ENCODE measurements at regions not wholly inside any gene's neighbourhood (a gene's known extent, or its start where the extent isn't known, plus 50 kb on each side); places are given as distances from the start of the nearest gene placed in this dataset.
A peak's percentile ranks its signal among the peaks of the same experiment; 100 is the strongest.

GRCh38 chr7:155914341-155914740 lies 102.1 kb upstream of the SHH start:
- H3K27me3 ChIP-seq (ENCODE audit: control insufficient read depth in 1 of 2, insufficient read depth in 2 of 2, low read length in 2 of 2): peaks cover 1 to 54% of the 10 kb centered on the region in 2 experiments; a peak in 3 of 5 replicates
- ChIA-PET CTCF (ENCODE audit: low intra/inter-chr PET ratio, low total read pairs) (no interaction called here), POLR2A (no interaction called here)
- H3K9me3 ChIP-seq (ENCODE audit: low read length): no peaks in the 10 kb centered on the region
- ATAC-seq: no peak
- no TSS peak for BruUV-seq (replicated peaks)
- H2AFZ ChIP-seq (ENCODE audit: low read length): no peak overlapping the region
- in situ Hi-C loops (cut with HindIII; ENCODE audit: extremely low pct_ligation_motif_present, low pct_unique_long_range_greater_than_20kb): no loop called here
- H3K4me2 ChIP-seq (ENCODE audit: low read depth, low read length): no peak overlapping the region
- 15% methylated on average over 7 of the region's 10 CpGs for WGBS (ENCODE audit: low lambda C conversion rate)
- no peak overlapping the region for H3K27ac ChIP-seq (ENCODE audit: extremely low read length, insufficient read depth, low read length)
- H3K4me1 ChIP-seq (ENCODE audit: insufficient read depth, low read length): peaks cover 12% of the 10 kb centered on the region
- TF ChIP-seq MNT (IDR thresholded peaks at IDR 0.05) (0 out of 2 replicates have a peak, but pooled peaks have one; percentile 16), ISX (CRISPR knock-in tag; conservative IDR thresholded peaks at IDR 0.05) (no peak)
- no peak for FAIRE-seq
- intact Hi-C loops (cut with micrococcal nuclease; ENCODE audit: unreplicated experiment): loop anchor here (10.0 kb wide), 1 partner anchor 60 kb away; no protein-coding TSS in a partner anchor
- H3K9ac ChIP-seq (ENCODE audit: insufficient read depth, low read depth, low read length): no peak overlapping the region
- no peaks in the 10 kb centered on the region for H4K20me1 ChIP-seq (ENCODE audit: insufficient read depth, low read length)
- no peaks in the 10 kb centered on the region for H3K79me2 ChIP-seq (ENCODE audit: insufficient read depth, low read length)
- no peak overlapping the region for H3K4me3 ChIP-seq (replicated peaks in 1 of 3; ENCODE audit: insufficient read depth in 1 of 3, low read depth in 2 of 3, low read length in 3 of 3)
- no peaks in the 10 kb centered on the region for H3K36me3 ChIP-seq (replicated peaks in 1 of 2; ENCODE audit: control insufficient read depth in 1 of 2, insufficient read depth in 2 of 2, low read length in 2 of 2)
- no peak for DNase-seq (ENCODE audit: low spot score)

GRCh38 chr7:155913719-155914118 lies 101.5 kb upstream of the SHH start:
- TF ChIP-seq ZNF564 (CRISPR knock-in tag; IDR thresholded peaks at IDR 0.05) (no peak), ZSCAN9 (CRISPR knock-in tag; IDR thresholded peaks at IDR 0.05; ENCODE audit: borderline replicate concordance) (no peak), EHMT2 (IDR thresholded peaks at IDR 0.05; ENCODE audit: borderline replicate concordance, low read depth, low read length) (no peak), ZNF580 (CRISPR knock-in tag; IDR thresholded peaks at IDR 0.05; ENCODE audit: borderline replicate concordance, low read depth) (no peak), HOXD1 (CRISPR knock-in tag; IDR thresholded peaks at IDR 0.05) (no peak), CCAR2 (optimal IDR thresholded peaks at IDR 0.05; ENCODE audit: low read depth, low read length) (no peak)
- no peak for ATAC-seq
- no peaks in the 10 kb centered on the region for H3K9me3 ChIP-seq (ENCODE audit: low read length)
- intact Hi-C loops (cut with micrococcal nuclease; ENCODE audit: unreplicated experiment) (loop anchor here (10.0 kb wide), 1 partner anchor 61 kb away; no protein-coding TSS in a partner anchor), in situ Hi-C loops (cut with HindIII; ENCODE audit: extremely low pct_ligation_motif_present, low pct_unique_long_range_greater_than_20kb) (no loop called here)
- H4K20me1 ChIP-seq (ENCODE audit: insufficient read depth, low read length): no peaks in the 10 kb centered on the region
- no peak for DNase-seq (ENCODE audit: low spot score)
- FAIRE-seq: no peak
- ChIA-PET POLR2A (no interaction called here), CTCF (ENCODE audit: low intra/inter-chr PET ratio, low total read pairs) (no interaction called here)
- H3K27me3 ChIP-seq (ENCODE audit: control insufficient read depth in 1 of 2, insufficient read depth in 2 of 2, low read length in 2 of 2): peaks cover 1 to 57% of the 10 kb centered on the region in 2 experiments; a peak in 3 of 5 replicates
- BruUV-seq (replicated peaks): no TSS peak
- no peak overlapping the region for H3K4me3 ChIP-seq (replicated peaks in 1 of 3; ENCODE audit: insufficient read depth in 1 of 3, low read depth in 2 of 3, low read length in 3 of 3)
- H2AFZ ChIP-seq (ENCODE audit: low read length): no peak overlapping the region
- H3K79me2 ChIP-seq (ENCODE audit: insufficient read depth, low read length): no peaks in the 10 kb centered on the region
- 0% methylated on average over 2 of the region's 11 CpGs for WGBS (ENCODE audit: low lambda C conversion rate)
- H3K27ac ChIP-seq (ENCODE audit: extremely low read length, insufficient read depth, low read length): no peak overlapping the region
- H3K4me2 ChIP-seq (ENCODE audit: low read depth, low read length): no peak overlapping the region
- H3K9ac ChIP-seq (ENCODE audit: insufficient read depth, low read depth, low read length): no peak overlapping the region
- H3K36me3 ChIP-seq (replicated peaks in 1 of 2; ENCODE audit: control insufficient read depth in 1 of 2, insufficient read depth in 2 of 2, low read length in 2 of 2): no peaks in the 10 kb centered on the region
- peaks cover 6% of the 10 kb centered on the region for H3K4me1 ChIP-seq (ENCODE audit: insufficient read depth, low read length)

Measured in HepG2 (cell line).